Lower leg skin (tissue), 3 donors: ENCODE measurements at regions not wholly inside any gene's neighbourhood (a gene's known extent, or its start where the extent isn't known, plus 50 kb on each side); places are given as distances from the start of the nearest gene placed in this dataset.

Experiments used
- CTCF ChIP-seq, 3 donors: fragments of 450-650 bp; IDR thresholded peaks; one replicate each; pipeline ENCODE4 v1.5.1; 2016; ENCODE audit warnings: antibody characterized with exemption in 3 of 3, mild to moderate bottlenecking in 3 of 3, moderate library complexity in 2 of 3
- POLR2A ChIP-seq, 2 donors: fragments of 450-650 bp; IDR thresholded peaks; one replicate each; pipeline ENCODE4 v1.6.1; 2016 to 2017; ENCODE audit warnings: antibody characterized with exemption in 2 of 2, mild to moderate bottlenecking in 1 of 2, moderate library complexity in 1 of 2

- TF ChIP-seq CTCF (IDR thresholded peaks at IDR 0.05) (no peak), POLR2A (IDR thresholded peaks at IDR 0.05) (no peak)
These were observed 538.7 kb upstream of the PABPC4L start for GRCh38 chr4:134740290-134740689.
